ENCODE measurements at regions not wholly inside any gene's neighbourhood (a gene's known extent, or its start where the extent isn't known, plus 50 kb on each side); places are given as distances from the start of the nearest gene placed in this dataset.

DNA sequence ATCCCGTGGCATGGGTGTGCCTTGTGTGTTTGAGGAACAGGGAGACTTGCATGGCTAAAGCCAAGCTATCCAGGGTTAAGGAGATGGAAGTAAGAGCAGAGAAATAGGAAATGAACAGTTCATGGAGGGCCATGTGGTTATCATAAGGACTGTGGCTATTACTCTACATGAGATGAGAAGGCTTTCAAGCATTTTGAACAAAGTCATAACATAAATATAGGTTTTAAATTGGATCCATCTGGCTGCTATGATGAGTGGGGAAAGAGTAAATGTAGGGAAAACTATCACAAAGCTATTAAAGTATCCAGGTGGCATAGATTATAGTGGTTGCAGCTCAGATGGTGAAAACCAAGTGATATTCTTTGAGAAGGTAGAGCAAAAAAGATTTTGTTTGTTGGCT is 184.1 kb downstream of the PCDH17 start:
- 75 to 96% (median 91%) methylated on average over 1 of the region's 1 CpG for WGBS, 3 donors
- H3K4me1 ChIP-seq (ENCODE audit: insufficient read depth), result no peaks in the 10 kb centered on the region
- H3K4me3 ChIP-seq, result no peak overlapping the region
- no peaks in the 10 kb centered on the region for H3K36me3 ChIP-seq
- intact Hi-C loops (cut with DNase I), result no loop called here
- no peaks in the 10 kb centered on the region for H3K27me3 ChIP-seq
- no peaks in the 10 kb centered on the region for H3K9me3 ChIP-seq
- H3K27ac ChIP-seq, result no peak overlapping the region
- no peak for TF ChIP-seq POLR2A (IDR thresholded peaks at IDR 0.05)
- TF ChIP-seq EP300 (IDR thresholded peaks at IDR 0.05), result no peak
- TF ChIP-seq, protein P1, sequence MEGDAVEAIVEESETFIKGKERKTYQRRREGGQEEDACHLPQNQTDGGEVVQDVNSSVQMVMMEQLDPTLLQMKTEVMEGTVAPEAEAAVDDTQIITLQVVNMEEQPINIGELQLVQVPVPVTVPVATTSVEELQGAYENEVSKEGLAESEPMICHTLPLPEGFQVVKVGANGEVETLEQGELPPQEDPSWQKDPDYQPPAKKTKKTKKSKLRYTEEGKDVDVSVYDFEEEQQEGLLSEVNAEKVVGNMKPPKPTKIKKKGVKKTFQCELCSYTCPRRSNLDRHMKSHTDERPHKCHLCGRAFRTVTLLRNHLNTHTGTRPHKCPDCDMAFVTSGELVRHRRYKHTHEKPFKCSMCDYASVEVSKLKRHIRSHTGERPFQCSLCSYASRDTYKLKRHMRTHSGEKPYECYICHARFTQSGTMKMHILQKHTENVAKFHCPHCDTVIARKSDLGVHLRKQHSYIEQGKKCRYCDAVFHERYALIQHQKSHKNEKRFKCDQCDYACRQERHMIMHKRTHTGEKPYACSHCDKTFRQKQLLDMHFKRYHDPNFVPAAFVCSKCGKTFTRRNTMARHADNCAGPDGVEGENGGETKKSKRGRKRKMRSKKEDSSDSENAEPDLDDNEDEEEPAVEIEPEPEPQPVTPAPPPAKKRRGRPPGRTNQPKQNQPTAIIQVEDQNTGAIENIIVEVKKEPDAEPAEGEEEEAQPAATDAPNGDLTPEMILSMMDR (IDR thresholded peaks at IDR 0.05), result no peak
- no peak for DNase-seq

DNA sequence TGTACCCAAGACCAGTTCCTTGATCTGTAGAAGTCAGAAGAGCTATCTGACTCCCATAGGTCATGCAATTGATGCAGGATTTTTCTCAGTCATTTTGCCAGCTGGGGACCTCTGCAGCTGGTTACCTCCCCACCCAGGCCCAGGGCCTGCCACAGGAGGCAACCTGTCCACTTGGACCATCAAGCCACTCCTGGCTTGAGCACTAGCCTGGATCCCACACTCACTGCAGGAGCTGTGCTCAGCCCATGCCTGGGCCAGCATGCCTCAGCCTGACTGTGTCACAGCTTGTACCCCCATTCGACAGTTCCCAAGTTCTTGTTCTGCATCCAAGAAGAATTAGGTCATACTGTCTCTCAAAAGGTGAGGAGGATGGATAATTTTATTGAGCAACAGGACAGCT is 189.4 kb downstream of the PCDH17 start:
- H3K4me3 ChIP-seq, result no peak overlapping the region
- no peak for DNase-seq
- H3K36me3 ChIP-seq, result no peaks in the 10 kb centered on the region
- no peak overlapping the region for H3K27ac ChIP-seq
- H3K4me1 ChIP-seq (ENCODE audit: insufficient read depth), result no peaks in the 10 kb centered on the region
- 76 to 89% (median 86%) methylated on average over 1 of the region's 1 CpG for WGBS, 3 donors
- H3K9me3 ChIP-seq, result no peaks in the 10 kb centered on the region
- intact Hi-C loops (cut with DNase I), result no loop called here
- TF ChIP-seq, protein P1 (IDR thresholded peaks at IDR 0.05), result no peak
- no peak for TF ChIP-seq EP300 (IDR thresholded peaks at IDR 0.05)
- TF ChIP-seq POLR2A (IDR thresholded peaks at IDR 0.05), result no peak
- no peaks in the 10 kb centered on the region for H3K27me3 ChIP-seq

DNA sequence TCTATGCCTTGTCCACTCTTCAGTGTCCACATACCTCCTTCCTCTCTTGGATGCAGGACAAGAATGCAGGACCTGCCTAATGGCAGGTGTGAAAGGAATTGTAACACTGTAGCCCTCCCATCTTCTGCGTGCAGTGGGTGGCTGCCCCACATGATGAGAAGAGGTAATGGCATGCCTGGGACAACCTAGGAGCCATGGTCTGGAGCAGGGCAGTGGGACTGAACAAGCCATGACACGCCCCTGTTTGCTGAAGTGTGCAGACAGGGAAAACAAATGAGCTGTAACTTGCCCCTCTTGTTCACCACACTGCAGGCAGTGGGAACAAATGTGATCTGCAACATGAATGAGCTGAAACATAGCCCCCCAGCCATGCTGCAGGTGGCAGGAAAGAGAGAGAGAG is 192.2 kb downstream of the PCDH17 start:
- TF ChIP-seq POLR2A (IDR thresholded peaks at IDR 0.05), result no peak
- TF ChIP-seq EP300 (IDR thresholded peaks at IDR 0.05), result no peak
- H3K36me3 ChIP-seq, result no peaks in the 10 kb centered on the region
- 85 to 94% (median 88%) methylated on average over 2 of the region's 2 CpGs for WGBS, 3 donors
- H3K4me3 ChIP-seq, result no peak overlapping the region
- no peaks in the 10 kb centered on the region for H3K9me3 ChIP-seq
- H3K4me1 ChIP-seq (ENCODE audit: insufficient read depth), result no peaks in the 10 kb centered on the region
- H3K27me3 ChIP-seq, result no peaks in the 10 kb centered on the region
- H3K27ac ChIP-seq, result no peak overlapping the region
- no peak for DNase-seq
- intact Hi-C loops (cut with DNase I), result no loop called here

DNA sequence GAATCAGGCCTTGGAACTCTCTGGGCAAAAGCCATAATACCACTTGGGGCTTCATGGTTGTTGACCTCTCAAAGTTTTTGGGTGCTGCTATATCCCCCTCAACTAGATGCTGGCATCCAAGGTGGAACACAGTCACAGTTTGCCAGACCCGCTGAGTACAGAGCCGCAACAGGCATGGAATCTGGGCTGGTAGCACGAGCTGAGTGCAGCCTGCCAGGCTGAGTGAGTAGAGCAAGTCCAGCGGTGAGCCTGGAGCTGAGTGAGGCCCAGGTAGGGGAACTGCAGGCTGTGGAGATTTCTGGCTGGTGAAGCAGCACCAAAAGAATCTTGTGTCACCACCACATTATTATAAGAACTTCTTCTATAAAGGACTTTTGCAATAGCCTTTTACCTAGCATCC is 192.6 kb downstream of the PCDH17 start:
- Histone ChIP-seq H3K4me3 (no peak overlapping the region), H3K36me3 (no peaks in the 10 kb centered on the region), H3K4me1 (ENCODE audit: insufficient read depth) (no peaks in the 10 kb centered on the region), H3K27ac (no peak overlapping the region), H3K9me3 (no peaks in the 10 kb centered on the region), H3K27me3 (no peaks in the 10 kb centered on the region)
- TF ChIP-seq EP300 (IDR thresholded peaks at IDR 0.05) (no peak), POLR2A (IDR thresholded peaks at IDR 0.05) (no peak)
- TF ChIP-seq, protein P1 (IDR thresholded peaks at IDR 0.05), result no peak
- intact Hi-C loops (cut with DNase I), result no loop called here
- 74 to 86% (median 75%) methylated on average over 4 of the region's 4 CpGs for WGBS, 3 donors
- no peak for DNase-seq

DNA sequence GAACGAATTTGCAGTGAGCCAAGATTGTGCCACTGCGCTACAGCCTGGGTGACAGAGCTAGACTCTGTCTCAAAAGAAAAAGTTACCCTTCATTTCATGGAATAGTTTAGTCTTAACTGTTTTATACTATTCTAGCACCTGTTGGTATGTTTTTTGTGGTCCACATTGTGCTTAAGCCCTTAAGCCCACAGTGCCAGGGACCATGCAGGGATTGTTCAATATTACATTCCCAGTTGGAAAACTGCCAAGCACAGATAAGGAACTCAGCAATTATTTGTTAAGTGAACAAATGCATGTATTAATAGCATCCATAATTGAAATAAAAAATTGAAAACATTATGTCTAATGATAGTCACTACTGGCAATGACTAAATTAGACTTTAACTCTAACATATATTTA is 193.5 kb downstream of the PCDH17 start:
- TF ChIP-seq, protein P1 (IDR thresholded peaks at IDR 0.05), result no peak
- no peak for TF ChIP-seq POLR2A (IDR thresholded peaks at IDR 0.05)
- no peak for TF ChIP-seq EP300 (IDR thresholded peaks at IDR 0.05)
- Histone ChIP-seq H3K27me3 (no peaks in the 10 kb centered on the region), H3K36me3 (no peaks in the 10 kb centered on the region), H3K4me3 (no peak overlapping the region), H3K27ac (no peak overlapping the region), H3K9me3 (no peaks in the 10 kb centered on the region), H3K4me1 (ENCODE audit: insufficient read depth) (no peaks in the 10 kb centered on the region)
- DNase-seq, result no peak
- WGBS, 3 donors, result 41 to 94% (median 64%) methylated on average over 2 of the region's 2 CpGs
- intact Hi-C loops (cut with DNase I), result no loop called here
